NCI-H2107 (cell line): ENCODE measurements at regions not wholly inside any gene's neighbourhood (a gene's known extent, or its start where the extent isn't known, plus 50 kb on each side); places are given as distances from the start of the nearest gene placed in this dataset.

Source experiments
- DNase-seq: peaks from one replicate; lab custom pipeline; 2025; lab: John Stamatoyannopoulos, UW

DNA sequence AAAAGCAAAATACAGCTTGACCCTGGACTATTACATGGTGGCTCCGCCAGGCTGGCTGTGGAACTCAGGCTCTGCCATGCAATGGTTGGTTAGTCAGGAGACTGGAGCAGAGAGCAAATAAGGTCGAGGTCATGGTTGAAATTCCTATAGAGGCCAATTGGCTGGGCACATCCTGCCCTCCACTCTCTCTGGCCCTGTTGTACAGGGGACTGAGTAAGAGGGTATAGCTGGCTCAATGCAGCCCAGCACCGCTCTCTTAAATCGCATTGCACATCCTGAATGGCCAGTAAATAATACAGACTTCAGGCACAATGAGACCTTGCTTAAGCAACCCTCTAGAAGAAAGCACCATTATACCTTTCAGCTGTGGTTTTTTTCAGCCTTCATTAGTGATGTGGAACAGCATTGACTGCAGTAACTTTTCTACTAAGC, 59.3 kb upstream of the PPP2R5A start:
- DNase-seq: no peak

DNA sequence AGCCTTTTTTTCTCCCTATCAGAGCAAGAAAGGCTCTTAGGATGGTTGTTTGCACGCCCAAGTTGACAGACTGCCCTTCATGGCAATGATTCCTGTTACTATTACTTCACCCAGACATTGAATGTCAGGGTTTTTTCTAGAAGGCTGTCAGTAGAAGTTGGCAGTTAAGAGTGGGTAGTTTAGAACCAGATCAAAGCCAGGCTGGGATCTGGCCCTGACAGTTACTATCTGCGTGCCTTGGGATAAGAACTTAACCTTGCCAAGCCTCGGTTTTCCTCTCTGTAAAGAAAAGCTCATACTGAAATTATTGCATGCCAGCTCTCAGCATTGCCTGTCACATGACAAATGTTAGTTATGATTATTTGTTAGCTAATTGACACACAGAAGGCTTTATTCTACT, 58.7 kb upstream of the PPP2R5A start:
- DNase-seq: no peak

DNA sequence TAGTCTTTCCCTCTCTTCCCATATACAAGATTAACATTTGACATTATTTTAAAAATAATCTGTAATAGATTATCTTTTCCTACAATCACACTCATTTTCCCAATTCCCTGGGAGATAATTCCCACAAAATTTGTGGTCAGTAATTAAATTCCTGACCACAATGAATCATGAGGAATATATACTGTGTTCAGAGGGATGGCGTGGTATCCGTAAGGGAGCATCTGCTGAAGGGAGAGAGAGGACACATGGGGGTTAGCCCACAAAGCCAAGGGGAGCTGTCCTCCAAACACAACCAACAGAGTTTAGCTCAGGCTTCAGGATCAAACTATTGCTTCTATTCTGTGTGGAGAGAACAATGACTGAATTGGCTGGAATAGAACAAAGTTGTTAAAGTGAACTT, 57.1 kb upstream of the PPP2R5A start:
- DNase-seq: no peak

DNA sequence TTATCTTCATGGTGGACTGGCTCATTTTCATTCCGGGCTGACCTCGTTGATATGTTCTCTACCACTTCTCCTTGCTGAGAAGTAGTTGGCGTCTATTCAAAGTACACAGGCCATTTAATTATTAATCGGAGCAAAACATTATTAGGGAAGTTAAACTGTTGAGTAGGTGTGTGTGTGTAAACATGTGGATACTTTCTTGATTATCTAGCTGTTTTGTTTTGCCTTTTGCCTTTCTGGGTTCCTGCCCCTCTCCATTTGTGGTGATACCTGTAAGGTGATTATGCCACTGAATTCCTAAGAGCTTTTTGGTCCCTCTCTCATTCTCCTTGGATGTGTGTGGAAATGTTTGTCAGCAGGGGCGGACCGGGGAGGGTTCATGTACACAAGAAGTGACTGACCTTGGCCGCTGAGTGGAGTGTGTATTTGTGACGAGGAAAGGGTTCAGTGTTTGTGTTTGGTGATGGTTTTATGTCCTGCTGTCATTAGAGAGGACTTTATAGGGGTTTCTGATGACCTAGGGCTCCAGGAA, 56.6 kb upstream of the PPP2R5A start:
- no peak for DNase-seq

DNA sequence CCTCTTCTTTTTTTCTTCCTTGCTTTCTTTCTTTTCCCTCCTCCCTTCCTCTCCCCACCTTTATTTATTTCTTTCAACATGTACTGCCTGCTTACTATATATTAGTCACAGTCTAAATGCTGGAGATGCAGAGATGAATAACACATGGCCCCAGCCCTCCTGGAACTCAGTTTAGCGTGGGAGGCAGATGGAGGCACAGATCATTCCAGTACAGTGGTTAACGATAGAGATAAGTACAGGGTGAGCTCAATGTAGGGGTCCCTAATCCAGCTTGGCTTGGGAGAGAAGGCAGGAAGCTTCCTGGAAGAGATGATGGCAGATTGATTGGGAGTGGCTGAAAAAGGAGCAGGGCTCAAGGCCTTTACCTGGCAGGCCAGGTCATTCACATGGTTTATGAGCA, 55.6 kb upstream of the PPP2R5A start:
- DNase-seq: no peak

DNA sequence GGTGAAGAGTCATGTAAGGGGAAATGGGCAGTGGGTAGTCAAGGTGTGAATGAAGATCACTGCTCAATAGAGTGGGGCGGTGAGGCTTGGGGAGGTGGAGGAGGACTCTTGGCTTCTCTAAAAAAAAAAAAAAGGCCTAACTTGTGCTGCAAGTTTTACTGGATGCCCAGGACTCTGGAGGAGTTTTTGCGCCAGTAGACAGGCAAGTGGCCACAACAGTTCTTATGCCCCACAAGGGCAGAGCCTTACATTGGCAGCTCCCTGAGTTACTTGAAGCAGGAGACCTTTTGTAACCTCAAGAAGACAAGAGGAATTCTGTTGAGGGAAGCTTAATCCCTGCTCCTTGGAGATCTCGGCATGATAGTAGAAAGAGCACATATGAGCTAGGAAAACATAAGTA, 54.9 kb upstream of the PPP2R5A start:
- no peak for DNase-seq

DNA sequence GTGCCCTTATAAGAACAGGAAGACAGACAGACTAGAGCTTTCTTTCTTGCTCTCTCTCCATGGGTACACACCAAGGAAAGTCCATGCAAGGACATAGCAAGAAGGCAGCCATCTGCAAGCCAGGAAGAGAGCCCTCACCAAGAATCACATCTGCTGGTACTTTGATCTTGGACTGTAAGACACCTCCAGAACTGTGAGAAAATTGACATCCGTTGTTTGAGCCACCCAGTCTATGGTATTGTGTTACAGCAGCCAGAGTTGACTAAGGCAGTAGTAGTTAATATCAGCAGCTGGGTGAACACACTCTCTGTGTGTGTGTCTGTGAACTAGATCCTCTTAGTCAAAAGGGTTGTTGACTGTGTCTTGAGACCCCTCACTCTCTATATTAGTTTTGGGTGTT, 53.8 kb upstream of the PPP2R5A start:
- DNase-seq: no peak

DNA sequence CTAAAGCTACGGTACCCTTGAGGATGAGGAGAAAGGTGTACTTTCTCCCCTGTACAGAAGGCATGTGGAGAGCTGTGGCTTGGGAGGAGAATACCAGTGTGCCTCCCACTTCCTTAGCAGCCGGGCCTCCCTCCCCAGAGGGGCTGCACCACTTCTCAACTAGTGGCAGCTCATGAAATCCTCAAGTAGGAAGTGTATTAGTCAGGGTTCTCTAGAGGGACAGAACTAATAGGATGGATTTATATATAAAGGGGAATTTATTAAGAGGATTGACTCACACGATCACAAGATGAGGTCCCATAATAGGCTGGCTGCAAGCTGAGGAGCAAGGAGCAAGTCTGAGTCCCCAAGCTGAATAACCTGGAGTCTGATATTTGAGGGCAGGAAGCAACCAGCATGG, 53.1 kb upstream of the PPP2R5A start:
- DNase-seq: no peak

DNA sequence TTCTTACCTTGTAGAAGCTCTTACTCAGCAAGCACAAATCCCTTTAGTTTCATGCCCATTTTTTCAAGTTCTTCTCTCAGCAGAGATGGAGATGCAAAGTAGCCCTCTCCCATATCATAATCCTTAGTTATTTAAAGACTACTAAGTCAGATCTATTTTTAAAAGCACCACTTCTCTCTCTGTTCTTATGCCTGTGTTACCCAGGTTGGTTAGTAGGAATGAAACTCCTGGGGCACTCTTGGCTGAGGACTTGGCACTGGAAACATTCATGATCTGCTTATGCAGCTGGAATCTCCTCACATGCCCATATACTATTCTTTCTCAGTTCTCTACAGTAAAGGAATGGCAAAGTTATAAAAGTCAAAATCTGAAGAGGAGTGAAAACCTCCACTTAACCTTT, 51.9 kb upstream of the PPP2R5A start:
- DNase-seq: no peak

DNA sequence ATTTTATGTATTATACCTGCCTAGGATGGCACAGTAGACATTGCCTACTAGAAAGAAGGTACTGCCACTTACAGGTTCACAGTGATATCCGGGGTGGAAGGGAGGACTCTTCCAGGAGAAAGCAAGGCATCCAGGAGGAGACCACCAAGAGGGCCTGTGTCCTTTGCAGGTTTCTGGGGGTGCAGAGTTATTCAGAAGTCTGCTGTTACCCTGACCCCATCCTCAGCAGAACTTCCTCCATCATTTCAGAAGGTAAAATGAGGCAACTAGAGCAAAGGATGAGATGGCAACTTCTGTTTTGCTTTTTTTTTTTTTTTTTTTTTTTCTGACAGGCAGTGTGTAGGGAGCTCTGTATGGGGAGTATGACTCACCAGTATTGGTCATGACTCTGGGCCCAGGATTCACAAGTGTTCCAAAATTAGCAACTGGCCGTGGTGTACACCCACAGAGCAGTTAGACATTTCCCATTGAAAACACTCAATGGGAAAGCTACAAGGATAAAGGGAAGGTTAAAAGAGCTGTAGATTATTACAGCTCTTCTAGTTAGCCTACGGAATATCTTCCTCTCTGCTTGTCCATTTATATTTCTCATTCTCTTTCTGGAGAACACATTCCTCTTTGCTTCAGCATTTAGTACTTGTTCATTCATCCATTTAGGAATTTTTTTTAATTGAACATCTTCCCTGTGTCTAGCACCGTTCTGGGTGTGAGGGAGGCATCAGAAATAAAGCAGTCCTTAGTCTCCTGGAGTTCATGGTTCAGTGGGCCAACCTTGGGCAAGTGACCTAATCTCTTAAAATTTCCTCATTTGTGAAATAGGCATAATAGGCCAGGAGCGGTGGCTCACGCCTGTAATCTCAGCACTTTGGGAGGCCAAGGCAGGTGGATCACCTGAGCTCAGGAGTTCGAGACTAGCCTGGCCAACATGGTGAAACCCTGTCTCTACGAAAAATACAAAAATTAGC, 50.5 kb upstream of the PPP2R5A start:
- DNase-seq: peak; percentile 51
